ENCODE measurements at regions not wholly inside any gene's neighbourhood (a gene's known extent, or its start where the extent isn't known, plus 50 kb on each side); places are given as distances from the start of the nearest gene placed in this dataset.

- no peak for DNase-seq
Measured at GRCh38 chr20:60950561-60950960, 301.5 kb upstream of the CDH4 start.

GRCh38 chr20:60950974-60951373 lies 301.1 kb upstream of the CDH4 start:
- DNase-seq, result no peak

- DNase-seq, result no peak
Measured at GRCh38 chr20:60952861-60953260, 299.2 kb upstream of the CDH4 start.

- DNase-seq, result no peak
Measured at GRCh38 chr20:60953321-60953720, 298.7 kb upstream of the CDH4 start.

- DNase-seq, result no peak
Measured at GRCh38 chr20:60955706-60956105, 296.4 kb upstream of the CDH4 start.

GRCh38 chr20:60956194-60956593 lies 295.9 kb upstream of the CDH4 start:
- no peak for DNase-seq

- no peak for DNase-seq
Measured at GRCh38 chr20:60957621-60958020, 294.4 kb upstream of the CDH4 start.

- DNase-seq, result no peak
Measured at GRCh38 chr20:60959971-60960370, 292.1 kb upstream of the CDH4 start.

- no peak for DNase-seq
Measured at GRCh38 chr20:60960500-60960899, 291.6 kb upstream of the CDH4 start.

GRCh38 chr20:60961551-60961950 lies 290.5 kb upstream of the CDH4 start:
- no peak for DNase-seq

GRCh38 chr20:60962367-60963045 lies 289.6 kb upstream of the CDH4 start:
- DNase-seq, result no peak

GRCh38 chr20:60963146-60963545 lies 288.9 kb upstream of the CDH4 start:
- DNase-seq, result no peak

GRCh38 chr20:60964911-60965310 lies 287.1 kb upstream of the CDH4 start:
- DNase-seq, result no peak

- DNase-seq, result no peak
Measured at GRCh38 chr20:60966031-60966430, 286.0 kb upstream of the CDH4 start.

- DNase-seq, result no peak
Measured at GRCh38 chr20:60966766-60967165, 285.3 kb upstream of the CDH4 start.

- DNase-seq, result no peak
Measured at GRCh38 chr20:60967431-60968316, 284.4 kb upstream of the CDH4 start.

GRCh38 chr20:60968853-60969720 lies 283.0 kb upstream of the CDH4 start:
- DNase-seq, result no peak

- no peak for DNase-seq
Measured at GRCh38 chr20:60970601-60971000, 281.5 kb upstream of the CDH4 start.

GRCh38 chr20:60974022-60974421 lies 278.0 kb upstream of the CDH4 start:
- no peak for DNase-seq

GRCh38 chr20:60974441-60974945 lies 277.6 kb upstream of the CDH4 start:
- no peak for DNase-seq

GRCh38 chr20:60976139-60976538 lies 275.9 kb upstream of the CDH4 start:
- DNase-seq, result no peak

GRCh38 chr20:60976913-60977312 lies 275.1 kb upstream of the CDH4 start:
- DNase-seq, result no peak

- no peak for DNase-seq
Measured at GRCh38 chr20:60977901-60978300, 274.2 kb upstream of the CDH4 start.
